Forelimb muscle (tissue), 1 donor: ENCODE measurements at regions not wholly inside any gene's neighbourhood (a gene's known extent, or its start where the extent isn't known, plus 50 kb on each side); places are given as distances from the start of the nearest gene placed in this dataset.
A peak's percentile ranks its signal among the peaks of the same experiment; 100 is the strongest.

Experiments used
- DNase-seq: peaks from one replicate; pipeline ENCODE4 v3.0.0-alpha.2; 2013; ENCODE audit warnings: low read depth

GRCh38 chr4:181234951-181235680 lies 1008.1 kb upstream of the TENM3 start:
- peak; percentile 4 for DNase-seq

DNA sequence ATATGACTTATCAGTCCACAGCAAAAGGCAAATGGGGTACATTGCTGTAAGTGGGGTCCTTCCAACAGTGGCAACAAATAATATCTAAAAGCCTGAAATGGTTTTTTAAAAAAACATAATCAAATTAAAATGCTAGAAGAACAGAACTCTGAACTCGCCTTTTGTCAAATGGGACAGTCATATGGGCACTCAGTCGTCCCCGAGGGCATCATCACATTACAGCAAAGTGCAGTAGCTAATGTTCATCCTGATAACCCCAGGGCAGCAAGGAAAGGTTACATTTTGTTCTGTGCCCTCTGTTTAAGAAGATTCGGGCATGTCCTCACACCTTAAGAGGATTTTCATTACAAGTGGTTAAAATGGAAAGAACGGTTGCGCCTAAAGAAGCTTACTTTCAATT lies 997.9 kb upstream of the TENM3 start:
- DNase-seq: no peak

GRCh38 chr4:181249031-181249430 lies 994.2 kb upstream of the TENM3 start:
- DNase-seq: no peak

GRCh38 chr4:181254771-181255170 lies 988.4 kb upstream of the TENM3 start:
- no peak for DNase-seq

GRCh38 chr4:181258569-181258968 lies 984.6 kb upstream of the TENM3 start:
- no peak for DNase-seq

- DNase-seq: no peak
Measured at GRCh38 chr4:181259081-181259709, 984.0 kb upstream of the TENM3 start.

DNA sequence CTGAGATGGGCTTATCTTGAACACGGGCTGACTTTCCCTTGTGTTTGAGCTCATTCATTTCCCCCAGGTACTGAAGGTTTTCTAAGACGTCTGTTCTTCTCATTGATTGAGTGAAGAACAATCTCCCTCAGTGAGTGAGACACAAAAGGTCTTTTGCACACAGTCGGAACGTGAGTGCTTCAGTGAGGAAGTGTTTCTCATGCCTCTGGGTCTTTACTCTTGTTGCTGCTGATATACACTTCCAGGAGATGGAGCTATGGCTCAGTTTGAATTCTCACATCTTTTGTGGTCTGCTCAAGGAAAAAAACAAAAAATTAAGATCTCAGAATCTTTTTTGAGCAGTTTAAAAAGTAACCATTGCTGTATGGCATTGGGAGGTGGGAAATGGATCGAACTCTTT lies 981.9 kb upstream of the TENM3 start:
- no peak for DNase-seq

- DNase-seq: no peak
Measured at GRCh38 chr4:181264893-181265292, 978.3 kb upstream of the TENM3 start.

DNA sequence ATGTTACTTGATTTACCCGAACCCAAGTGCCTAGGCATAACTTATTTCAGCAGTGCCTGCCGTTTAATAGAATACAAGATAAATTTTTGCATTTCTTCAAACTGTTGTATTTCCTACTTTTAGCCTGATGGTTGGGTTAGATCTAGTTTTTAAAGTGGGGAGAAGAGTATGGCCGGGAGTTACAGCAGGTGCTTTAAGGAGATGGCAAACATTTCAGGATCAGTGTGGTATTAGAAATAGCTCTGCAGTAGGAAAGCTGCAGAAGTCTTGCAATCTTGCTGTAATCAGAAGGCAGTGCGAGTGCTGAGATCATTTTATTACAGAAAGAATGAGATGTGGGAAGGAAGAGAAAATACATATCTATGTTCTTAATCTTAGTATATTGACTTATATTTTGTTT lies 977.8 kb upstream of the TENM3 start:
- DNase-seq: no peak

DNA sequence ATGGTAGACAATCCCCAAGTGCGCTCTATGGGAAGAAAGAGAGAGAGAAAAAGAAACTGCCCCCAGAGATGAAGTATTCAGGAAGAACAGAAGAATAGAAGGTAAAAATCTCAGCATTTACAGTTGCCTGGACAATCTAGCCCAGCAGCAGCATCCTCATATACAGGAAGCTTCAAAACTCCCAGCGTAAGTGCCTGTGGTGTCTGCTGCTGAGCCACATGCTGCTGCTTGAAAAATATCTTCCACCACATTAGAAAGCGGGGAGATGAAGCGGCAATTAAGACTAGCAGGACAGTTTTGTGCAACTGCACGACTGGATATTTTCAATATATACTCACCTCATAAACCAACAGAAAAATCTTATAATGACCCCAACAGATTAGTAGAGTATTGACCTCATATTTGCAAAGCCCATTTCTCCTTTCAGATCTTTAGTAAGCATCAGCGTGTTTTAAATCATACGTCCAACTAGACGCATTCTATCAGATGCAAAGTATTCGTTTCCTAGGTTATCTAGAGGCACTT lies 972.0 kb upstream of the TENM3 start:
- no peak for DNase-seq

GRCh38 chr4:181272422-181272821 lies 970.8 kb upstream of the TENM3 start:
- no peak for DNase-seq

DNA sequence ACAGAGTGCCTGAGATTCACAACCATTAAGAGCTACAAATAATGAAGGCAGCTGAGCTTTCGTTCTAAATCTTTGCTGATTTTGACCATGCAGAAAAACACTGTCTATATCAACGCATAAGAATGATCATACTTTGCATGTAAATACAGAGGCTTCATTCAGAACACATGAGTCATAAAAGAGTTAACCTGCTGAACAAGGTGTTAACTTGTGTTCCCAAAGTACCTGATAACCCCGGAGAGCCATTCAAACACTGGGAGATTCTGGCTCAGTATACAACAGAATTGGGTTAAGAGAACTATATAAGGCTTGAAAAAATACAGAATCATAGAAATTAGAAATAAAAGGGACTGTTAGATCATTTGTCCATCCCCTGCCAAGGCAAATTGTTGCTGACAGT lies 964.3 kb upstream of the TENM3 start:
- no peak for DNase-seq

DNA sequence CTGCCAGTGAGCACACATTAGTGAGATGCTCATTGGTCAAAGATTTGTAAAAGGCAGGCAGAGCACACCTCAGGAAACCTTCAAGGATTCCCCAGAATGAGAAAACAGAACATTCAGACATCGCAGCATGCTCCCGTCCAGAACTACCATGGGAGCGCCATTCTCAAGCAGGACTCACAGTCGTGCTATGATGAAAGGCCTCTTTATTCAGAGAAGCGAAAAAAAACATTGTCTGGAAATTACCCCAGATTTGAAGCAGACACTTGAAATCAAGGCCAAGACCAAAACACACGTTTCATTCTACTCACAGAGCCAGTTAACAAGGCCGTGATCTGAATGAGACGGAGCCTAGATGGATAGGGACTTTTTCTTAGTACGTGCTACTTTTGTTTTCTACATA lies 961.8 kb upstream of the TENM3 start:
- no peak for DNase-seq

DNA sequence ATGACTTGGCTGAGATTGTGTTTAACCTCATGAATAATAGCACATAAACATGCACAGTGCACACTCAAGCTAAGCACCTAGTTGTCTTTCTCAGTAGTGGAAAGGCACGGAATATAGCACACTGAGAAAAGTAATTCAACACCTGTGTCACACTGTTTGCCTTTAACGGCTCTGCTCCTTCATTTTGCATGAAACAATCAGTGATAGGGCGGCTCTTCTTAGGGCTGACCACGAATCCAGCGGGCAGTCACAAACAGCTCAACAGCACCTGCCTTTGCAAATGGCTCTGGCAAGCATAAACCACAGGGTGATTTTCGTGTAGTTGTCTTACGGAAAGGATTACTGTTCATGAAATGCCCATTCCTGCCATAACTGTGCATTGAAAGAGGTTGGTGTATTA lies 954.0 kb upstream of the TENM3 start:
- no peak for DNase-seq

DNA sequence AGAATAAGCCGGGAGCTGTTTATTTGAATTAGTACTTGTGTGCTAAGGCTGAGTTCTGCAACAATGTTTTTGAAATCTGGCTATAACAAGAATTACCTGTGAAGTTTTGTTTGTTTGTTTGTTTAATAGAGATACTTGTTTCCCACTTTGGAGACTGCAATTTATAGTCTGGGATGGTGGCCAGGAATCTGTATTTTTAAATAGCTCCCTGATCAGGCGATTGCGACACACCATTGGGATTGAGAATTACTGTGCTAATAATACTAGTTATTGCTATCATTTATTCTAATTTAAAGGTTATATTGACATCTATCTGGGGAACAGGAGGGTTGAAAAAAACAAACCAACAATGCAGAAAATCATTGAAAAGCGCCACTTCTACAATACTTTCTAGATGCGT lies 951.6 kb upstream of the TENM3 start:
- no peak for DNase-seq

DNA sequence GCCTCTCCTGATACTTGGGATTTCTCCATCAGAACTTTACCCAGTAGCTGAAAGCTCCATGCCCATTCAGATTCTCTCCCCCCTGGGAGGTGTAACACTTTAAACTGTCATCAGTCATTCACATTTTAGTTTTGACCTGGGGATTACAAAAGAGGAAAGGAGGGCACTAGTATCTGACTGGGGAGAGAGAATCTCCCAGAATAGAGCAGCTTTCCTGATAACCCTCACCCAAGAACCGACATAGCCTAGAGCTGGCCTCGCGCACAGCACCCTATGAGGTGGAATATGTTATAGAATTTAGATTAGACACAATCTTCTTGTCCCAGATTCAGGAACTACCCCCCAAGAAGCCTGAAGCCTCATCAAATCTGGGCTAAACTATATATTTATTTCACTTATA lies 950.2 kb upstream of the TENM3 start:
- DNase-seq: no peak

DNA sequence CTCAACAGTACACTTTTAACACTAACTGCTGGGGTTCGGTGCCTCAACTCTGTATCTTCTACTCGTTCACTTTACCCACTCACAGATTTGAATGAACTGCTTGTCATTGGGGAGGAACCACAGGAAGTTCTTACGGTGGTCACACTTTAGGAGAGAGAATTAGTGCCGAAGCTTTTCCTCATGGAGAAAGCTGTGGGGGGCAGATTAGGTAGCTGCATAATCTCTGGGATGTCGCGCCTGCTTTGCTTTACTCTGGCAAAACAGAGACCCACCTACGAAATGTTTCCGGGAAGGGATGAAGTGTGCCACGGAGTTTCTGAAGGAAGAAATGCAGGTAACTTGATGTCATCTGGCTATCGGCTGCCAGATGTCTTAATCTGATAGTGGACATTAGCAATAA lies 949.7 kb upstream of the TENM3 start:
- DNase-seq: no peak

- DNase-seq: no peak
Measured at GRCh38 chr4:181294421-181294820, 948.8 kb upstream of the TENM3 start.

DNA sequence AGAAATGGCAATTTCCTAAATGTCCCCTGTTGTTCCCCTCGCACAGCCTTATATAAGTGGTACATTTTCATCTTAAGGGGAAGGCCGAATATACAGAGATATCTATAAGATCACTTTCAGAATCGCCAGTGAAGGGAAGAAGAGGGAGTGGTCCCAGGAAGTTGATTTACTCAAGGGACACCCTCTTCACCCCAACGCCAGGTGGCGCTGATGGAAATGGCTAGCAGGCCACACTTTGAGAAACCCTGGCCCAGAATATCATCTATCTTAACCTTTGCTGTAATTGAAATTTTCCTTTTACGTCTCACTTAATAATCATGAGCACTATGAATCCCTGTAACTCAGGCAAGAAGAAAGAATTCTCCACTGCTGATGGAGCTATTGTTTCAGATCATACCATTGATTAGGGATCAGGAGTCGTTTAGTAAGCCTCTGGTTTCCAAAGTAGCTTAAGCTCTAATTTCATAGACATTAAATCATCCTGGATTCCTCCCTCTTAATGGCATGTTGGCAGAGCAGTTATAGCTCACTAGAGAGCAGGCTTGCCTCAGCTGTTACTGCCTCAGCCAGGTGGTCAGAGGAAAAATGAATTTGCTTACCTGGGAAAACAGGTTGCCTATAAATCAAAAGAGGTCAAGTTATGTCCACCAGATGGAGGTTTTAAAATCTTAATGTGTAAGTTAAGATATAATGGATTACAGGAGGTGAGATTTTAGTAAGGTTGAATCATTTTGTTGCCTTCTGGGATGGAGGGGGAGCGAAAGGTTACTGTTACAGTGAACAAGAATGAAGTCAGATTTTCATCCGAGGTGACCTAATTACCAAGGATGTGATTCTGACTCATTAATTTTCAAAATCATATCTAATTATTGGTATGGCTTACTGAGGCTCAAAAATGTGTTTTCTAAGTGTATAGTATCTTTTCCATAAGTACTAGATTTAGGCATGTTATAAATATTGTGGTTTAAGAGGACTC lies 941.2 kb upstream of the TENM3 start:
- no peak for DNase-seq

GRCh38 chr4:181307824-181308223 lies 935.4 kb upstream of the TENM3 start:
- no peak for DNase-seq

- no peak for DNase-seq
Measured at GRCh38 chr4:181308476-181309312, 934.5 kb upstream of the TENM3 start.
